Bronchial epithelial cell (primary cell): ENCODE measurements at regions not wholly inside any gene's neighbourhood (a gene's known extent, or its start where the extent isn't known, plus 50 kb on each side); places are given as distances from the start of the nearest gene placed in this dataset.

Experiments used
- DNase-seq: peaks from one replicate; pipeline ENCODE4 v3.0.0-alpha.2; 2010; ENCODE audit warnings: low read depth
- FAIRE-seq: peaks from 2 replicates; lab custom pipeline; 2011; peaks lifted over from hg19 to GRCh38; lab: Jason Lieb, UNC
- H3K27me3 ChIP-seq: 2 replicates; pipeline ENCODE4 v1.5.1; 2011; ENCODE audit warnings: low read length; ENCODE audit not compliant: control insufficient read depth, insufficient read depth
- H3K36me3 ChIP-seq: 2 replicates; pipeline ENCODE4 v1.5.1; 2011; ENCODE audit warnings: low read length; ENCODE audit not compliant: control insufficient read depth, insufficient read depth
- H3K4me3 ChIP-seq: 2 replicates; pipeline ENCODE4 v1.5.1; 2011; ENCODE audit warnings: mild to moderate bottlenecking, low read depth, low read length, control low read depth
- TF ChIP-seq, protein P1 (sequence below): IDR thresholded peaks from 2 replicates; pipeline ENCODE4 v1.5.1; 2011; ENCODE audit warnings: mild to moderate bottlenecking, moderate library complexity, low read length, control low read depth, inconsistent platforms; ENCODE audit not compliant: insufficient read depth, severe bottlenecking

DNA sequence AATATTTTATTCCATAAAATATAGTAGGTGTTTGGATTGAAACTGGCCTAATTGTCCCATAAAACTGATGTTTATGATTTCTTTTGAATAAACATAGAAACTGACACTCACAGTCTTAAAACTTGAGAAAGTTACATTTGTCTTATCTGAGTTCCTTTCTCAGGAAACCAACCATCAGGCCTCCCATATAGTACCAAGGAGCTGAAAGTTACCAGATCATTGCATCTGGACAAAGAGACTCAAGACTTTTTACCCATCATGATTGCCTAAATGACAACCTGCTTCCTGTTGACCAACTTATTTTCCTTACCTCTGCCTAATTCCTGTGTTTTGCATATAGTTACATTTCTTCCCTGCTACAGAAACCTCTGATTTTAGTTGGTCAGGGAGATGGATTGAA lies 137.0 kb upstream of the XPO1 start:
- no peak for FAIRE-seq
- DNase-seq, result no peak
- TF ChIP-seq, protein P1, sequence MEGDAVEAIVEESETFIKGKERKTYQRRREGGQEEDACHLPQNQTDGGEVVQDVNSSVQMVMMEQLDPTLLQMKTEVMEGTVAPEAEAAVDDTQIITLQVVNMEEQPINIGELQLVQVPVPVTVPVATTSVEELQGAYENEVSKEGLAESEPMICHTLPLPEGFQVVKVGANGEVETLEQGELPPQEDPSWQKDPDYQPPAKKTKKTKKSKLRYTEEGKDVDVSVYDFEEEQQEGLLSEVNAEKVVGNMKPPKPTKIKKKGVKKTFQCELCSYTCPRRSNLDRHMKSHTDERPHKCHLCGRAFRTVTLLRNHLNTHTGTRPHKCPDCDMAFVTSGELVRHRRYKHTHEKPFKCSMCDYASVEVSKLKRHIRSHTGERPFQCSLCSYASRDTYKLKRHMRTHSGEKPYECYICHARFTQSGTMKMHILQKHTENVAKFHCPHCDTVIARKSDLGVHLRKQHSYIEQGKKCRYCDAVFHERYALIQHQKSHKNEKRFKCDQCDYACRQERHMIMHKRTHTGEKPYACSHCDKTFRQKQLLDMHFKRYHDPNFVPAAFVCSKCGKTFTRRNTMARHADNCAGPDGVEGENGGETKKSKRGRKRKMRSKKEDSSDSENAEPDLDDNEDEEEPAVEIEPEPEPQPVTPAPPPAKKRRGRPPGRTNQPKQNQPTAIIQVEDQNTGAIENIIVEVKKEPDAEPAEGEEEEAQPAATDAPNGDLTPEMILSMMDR, result no peak
- Histone ChIP-seq H3K36me3 (no peaks in the 10 kb centered on the region), H3K4me3 (no peak overlapping the region), H3K27me3 (no peaks in the 10 kb centered on the region)

GRCh38 chr2:61671561-61672315 lies 133.6 kb upstream of the XPO1 start:
- Histone ChIP-seq H3K36me3 (no peaks in the 10 kb centered on the region), H3K27me3 (no peaks in the 10 kb centered on the region), H3K4me3 (no peak overlapping the region)
- TF ChIP-seq, protein P1, result no peak
- FAIRE-seq (no peak), DNase-seq (peak; percentile 88)

DNA sequence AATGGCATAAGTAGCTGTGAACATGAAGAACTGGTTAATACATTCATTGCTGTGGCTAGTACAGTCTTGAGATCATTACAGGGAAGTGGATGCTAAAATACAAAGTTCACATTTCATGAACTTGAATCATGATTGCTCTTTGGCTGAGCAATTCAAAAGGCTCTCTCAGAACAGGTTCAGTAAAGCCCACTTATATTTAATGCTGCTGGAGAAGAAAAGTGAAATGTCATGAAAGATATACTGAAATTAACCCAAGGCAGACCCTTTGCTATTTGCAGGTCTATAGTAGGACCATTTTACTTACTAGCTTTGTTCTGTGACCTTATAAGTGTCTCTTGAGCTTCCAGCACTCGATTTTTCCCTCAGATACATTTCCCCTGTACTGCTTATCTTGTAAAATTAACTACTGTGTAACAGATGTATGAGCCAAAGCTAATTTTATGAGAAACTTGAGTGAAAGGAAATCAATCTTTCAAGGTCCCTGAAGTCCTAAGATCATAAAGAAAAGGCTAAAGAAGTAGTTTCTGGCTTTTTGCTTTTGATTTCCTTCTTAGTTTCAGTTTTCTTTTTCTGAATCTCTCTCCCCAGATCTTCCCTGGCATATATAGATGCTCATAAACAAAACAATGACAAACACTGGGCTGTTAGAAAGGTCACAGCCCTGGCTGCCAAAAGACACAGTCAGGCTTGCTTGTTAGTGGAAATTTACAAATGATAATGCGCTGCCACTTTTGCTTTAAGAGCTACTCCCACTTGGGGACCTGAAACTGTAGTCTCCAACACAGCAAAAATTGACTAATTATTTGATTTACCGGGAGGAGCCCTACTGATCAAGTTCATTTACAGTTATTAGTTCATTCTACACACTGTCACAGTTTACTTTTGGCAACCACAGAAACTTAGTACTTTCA lies 132.7 kb upstream of the XPO1 start:
- no peaks in the 10 kb centered on the region for H3K27me3 ChIP-seq
- TF ChIP-seq, protein P1, result no peak
- no peak overlapping the region for H3K4me3 ChIP-seq
- no peak for FAIRE-seq
- DNase-seq, result peak; percentile 77
- no peaks in the 10 kb centered on the region for H3K36me3 ChIP-seq

DNA sequence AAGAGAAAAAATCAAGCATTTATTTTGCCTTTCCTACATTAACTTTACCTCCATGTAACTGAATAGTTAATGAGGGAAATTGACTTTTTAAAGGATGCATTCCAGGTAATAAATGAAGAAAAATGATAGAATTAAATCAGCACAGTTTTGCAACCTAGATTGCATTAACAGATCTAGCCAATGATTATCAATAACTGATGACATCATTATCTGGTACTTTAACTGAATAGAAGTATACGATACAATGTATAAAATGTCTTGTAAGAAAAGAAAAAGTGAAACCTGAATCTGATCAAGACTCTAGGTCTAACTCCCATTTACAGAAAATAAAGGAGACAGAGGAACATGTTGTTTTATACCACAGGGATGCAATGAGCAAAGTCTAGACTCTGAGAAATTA lies 126.0 kb upstream of the XPO1 start:
- no peaks in the 10 kb centered on the region for H3K36me3 ChIP-seq
- no peak for FAIRE-seq
- no peak for DNase-seq
- H3K27me3 ChIP-seq, result no peaks in the 10 kb centered on the region
- TF ChIP-seq, protein P1, result no peak
- H3K4me3 ChIP-seq, result no peak overlapping the region

DNA sequence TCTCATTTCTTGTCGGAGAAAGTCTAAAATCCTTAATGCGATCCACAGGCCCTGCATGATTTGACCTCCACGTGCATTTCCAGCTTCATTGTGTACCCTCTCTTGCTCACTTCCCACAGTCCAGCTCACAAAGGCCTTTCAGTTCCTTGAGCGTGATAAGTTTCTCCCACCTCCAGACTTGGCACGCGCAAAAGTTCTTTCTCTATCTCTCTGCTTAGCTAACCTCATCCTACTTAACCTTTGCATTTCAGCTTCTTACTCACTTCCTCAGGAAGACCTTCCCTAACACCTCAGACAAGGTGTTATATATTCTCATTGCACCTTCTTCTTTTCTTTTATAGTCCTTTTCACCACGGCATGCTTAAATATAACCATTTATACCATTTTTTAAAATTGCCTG lies 124.8 kb upstream of the XPO1 start:
- Histone ChIP-seq H3K36me3 (no peaks in the 10 kb centered on the region), H3K27me3 (no peaks in the 10 kb centered on the region), H3K4me3 (no peak overlapping the region)
- TF ChIP-seq, protein P1, result no peak
- DNase-seq (peak; percentile 48), FAIRE-seq (no peak)
